NB4 (cell line): ENCODE measurements at regions not wholly inside any gene's neighbourhood (a gene's known extent, or its start where the extent isn't known, plus 50 kb on each side); places are given as distances from the start of the nearest gene placed in this dataset.

Source experiments
- DNase-seq: peaks from one replicate; pipeline ENCODE4 v3.0.0; 2010; ENCODE audit warnings: low read depth
- H3K4me3 ChIP-seq: one replicate; pipeline ENCODE4 v1.5.1; 2011; ENCODE audit warnings: mild to moderate bottlenecking, low read depth, low read length, moderate library complexity
- MYC ChIP-seq: IDR thresholded peaks from 2 replicates; pipeline ENCODE4 v1.6.1; 2011; ENCODE audit warnings: low read depth, low read length
- POLR2A ChIP-seq: IDR thresholded peaks from 2 replicates; pipeline ENCODE4 v1.6.1; 2011; ENCODE audit warnings: mild to moderate bottlenecking; ENCODE audit not compliant: insufficient read length; ENCODE audit errors: extremely low read depth
- TF ChIP-seq, protein P1 (sequence below): IDR thresholded peaks from one replicate; pipeline ENCODE4 v1.5.1; 2012; ENCODE audit warnings: low read depth, low read length
- TF ChIP-seq, protein P2 (sequence below): IDR thresholded peaks from 2 replicates; pipeline ENCODE4 v1.6.1; 2011; ENCODE audit warnings: low read depth, low read length

DNA sequence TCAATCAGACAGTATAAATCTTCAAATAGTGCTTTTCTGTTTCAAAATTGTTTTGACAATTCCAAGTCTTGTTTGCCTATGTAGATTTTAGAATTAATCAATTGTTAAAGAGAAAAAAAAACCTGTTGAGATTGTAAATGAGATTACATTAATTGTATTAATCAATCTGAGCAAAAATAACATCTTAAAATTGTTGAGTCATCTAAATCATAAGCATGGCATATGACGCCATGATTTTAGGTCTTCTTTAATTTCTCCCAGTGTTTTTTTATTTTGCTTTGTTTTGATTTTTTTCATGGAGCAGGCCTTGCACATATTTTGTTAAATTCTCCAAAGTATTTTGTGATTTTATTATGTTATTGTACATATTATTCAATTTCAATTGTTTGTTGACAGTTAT lies 988.0 kb upstream of the SEMA6A start:
- TF ChIP-seq MYC: no peak
- TF ChIP-seq POLR2A: no peak
- TF ChIP-seq, protein P1, sequence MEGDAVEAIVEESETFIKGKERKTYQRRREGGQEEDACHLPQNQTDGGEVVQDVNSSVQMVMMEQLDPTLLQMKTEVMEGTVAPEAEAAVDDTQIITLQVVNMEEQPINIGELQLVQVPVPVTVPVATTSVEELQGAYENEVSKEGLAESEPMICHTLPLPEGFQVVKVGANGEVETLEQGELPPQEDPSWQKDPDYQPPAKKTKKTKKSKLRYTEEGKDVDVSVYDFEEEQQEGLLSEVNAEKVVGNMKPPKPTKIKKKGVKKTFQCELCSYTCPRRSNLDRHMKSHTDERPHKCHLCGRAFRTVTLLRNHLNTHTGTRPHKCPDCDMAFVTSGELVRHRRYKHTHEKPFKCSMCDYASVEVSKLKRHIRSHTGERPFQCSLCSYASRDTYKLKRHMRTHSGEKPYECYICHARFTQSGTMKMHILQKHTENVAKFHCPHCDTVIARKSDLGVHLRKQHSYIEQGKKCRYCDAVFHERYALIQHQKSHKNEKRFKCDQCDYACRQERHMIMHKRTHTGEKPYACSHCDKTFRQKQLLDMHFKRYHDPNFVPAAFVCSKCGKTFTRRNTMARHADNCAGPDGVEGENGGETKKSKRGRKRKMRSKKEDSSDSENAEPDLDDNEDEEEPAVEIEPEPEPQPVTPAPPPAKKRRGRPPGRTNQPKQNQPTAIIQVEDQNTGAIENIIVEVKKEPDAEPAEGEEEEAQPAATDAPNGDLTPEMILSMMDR: no peak
- TF ChIP-seq, protein P2, sequence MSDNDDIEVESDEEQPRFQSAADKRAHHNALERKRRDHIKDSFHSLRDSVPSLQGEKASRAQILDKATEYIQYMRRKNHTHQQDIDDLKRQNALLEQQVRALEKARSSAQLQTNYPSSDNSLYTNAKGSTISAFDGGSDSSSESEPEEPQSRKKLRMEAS: no peak
- no peak overlapping the region for H3K4me3 ChIP-seq
- DNase-seq: no peak

DNA sequence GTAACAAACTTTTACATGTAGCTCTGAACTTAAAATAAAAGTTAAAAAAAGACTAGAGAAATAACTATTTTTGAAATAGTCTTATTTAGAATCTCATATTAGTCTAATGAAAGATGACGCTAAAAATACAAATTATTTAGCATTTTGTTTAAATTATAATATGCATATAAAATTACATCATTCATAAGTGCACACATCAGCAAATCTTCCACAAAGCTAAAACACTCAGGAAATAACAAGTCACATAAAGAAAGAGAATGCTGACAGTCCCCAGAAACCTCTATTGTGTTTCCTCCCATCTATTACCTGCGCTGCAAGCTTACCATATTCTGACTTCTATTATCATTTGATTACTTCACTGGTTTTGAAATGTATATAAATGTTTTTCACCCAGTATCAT lies 986.9 kb upstream of the SEMA6A start:
- TF ChIP-seq POLR2A (no peak), MYC (no peak)
- TF ChIP-seq, protein P1: no peak
- TF ChIP-seq, protein P2: no peak
- no peak for DNase-seq

GRCh38 chr5:117559005-117559844 lies 984.6 kb upstream of the SEMA6A start:
- DNase-seq: no peak
- TF ChIP-seq POLR2A (no peak), MYC (no peak)
- TF ChIP-seq, protein P1: no peak
- TF ChIP-seq, protein P2: no peak
- no peak overlapping the region for H3K4me3 ChIP-seq

More for the DNA sequence above, 986.9 kb upstream of the SEMA6A start:
- no peak overlapping the region for H3K4me3 ChIP-seq

DNA sequence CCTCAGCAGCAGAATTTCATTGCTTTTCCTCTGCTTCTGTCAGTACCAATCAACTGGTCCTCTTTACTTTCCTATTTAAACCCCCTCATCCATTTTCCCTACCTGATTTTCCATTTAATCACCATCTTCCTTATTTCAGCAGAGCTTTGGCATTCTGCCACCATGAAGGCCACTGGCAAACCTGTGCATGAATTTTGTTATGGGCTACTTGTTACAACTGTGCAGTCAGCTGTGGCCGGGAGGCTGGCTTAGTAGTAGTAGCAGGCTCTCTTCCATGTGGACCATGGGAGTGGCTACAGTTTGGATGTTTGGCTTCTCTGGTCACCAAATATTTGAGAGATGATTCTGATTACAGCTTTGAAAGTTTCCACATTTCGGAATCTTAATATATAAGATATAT lies 976.6 kb upstream of the SEMA6A start:
- no peak overlapping the region for H3K4me3 ChIP-seq
- TF ChIP-seq POLR2A: no peak
- TF ChIP-seq, protein P2: no peak
- no peak for TF ChIP-seq MYC
- TF ChIP-seq, protein P1: no peak
- no peak for DNase-seq

DNA sequence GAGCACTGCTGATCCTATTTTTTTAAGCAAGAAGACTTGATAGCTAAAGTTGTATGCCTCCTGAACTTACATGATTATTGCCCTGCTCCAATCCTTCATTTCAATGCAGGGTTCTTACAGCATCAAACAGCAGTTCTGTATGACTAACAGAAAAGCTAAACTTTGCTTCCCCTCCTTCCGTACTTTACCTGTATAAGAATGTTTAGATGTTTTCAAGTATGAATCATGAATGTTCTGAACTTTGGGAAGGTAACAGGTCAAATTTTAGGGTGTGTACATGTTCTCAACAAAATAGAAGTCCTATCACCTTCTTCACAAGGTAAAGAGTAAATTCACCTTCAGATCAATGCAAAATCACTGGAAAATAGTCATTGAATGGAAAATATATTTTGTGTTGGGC lies 972.6 kb upstream of the SEMA6A start:
- TF ChIP-seq, protein P2: no peak
- TF ChIP-seq MYC: no peak
- TF ChIP-seq POLR2A: no peak
- no peak for DNase-seq
- H3K4me3 ChIP-seq: no peak overlapping the region

GRCh38 chr5:117539692-117540091 lies 965.1 kb upstream of the SEMA6A start:
- H3K4me3 ChIP-seq: no peak overlapping the region
- TF ChIP-seq, protein P1: no peak

More at GRCh38 chr5:117539692-117540091, 965.1 kb upstream of the SEMA6A start:
- DNase-seq: no peak
